GM18517 (cell line): ENCODE measurements at regions not wholly inside any gene's neighbourhood (a gene's known extent, or its start where the extent isn't known, plus 50 kb on each side); places are given as distances from the start of the nearest gene placed in this dataset.

Experiments used
- ATAC-seq: cut with Tn5 transposase; IDR thresholded peaks from one replicate; pipeline ENCODE4 v1.9.1; 2021; ENCODE audit warnings: mild to moderate bottlenecking, moderate library complexity; ENCODE audit not compliant: unreplicated experiment

GRCh38 chr12:77504466-77504865 lies 326.2 kb upstream of the NAV3 start:
- no peak for ATAC-seq

- ATAC-seq, result no peak
Measured at GRCh38 chr12:77500089-77500488, 330.6 kb upstream of the NAV3 start.

DNA sequence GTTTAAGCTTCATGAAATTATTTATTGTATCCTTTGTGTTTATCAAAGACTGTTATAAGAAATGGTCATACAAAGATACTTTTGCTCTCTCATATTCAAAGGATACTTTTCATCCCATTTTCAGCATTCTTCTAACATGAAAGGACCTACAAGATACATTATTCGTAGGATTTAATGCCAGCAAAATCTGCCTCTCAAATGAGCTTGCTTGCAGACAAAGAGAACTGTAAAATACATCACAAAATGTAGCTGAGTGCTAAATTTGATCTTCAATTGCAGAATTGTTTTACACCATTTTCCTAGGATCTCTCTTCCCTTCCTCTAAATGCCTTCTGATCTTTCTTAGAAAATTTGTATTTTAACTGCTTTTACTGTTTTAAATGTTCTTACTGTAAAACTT lies 333.0 kb upstream of the NAV3 start:
- ATAC-seq, result no peak

- no peak for ATAC-seq
Measured at GRCh38 chr12:77496714-77497113, 334.0 kb upstream of the NAV3 start.

DNA sequence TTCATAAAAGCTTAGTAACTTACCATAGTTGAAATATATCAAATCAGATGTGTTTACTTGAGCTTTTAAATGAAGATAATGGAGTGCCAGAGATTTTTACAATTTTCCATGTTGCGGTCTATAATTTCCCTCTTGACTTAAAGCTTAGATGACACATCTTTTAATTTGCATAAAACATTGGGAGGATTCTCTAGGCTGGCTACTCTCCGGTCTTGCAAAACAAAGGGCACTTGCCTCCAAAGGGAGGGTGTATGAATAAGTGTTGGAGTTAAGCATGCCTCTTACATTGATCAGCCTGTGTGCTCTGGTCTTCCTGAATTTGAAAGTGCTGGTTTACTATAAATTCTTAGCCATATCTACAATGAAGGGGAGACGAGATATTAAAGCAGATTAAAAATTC lies 336.4 kb upstream of the NAV3 start:
- ATAC-seq, result no peak

DNA sequence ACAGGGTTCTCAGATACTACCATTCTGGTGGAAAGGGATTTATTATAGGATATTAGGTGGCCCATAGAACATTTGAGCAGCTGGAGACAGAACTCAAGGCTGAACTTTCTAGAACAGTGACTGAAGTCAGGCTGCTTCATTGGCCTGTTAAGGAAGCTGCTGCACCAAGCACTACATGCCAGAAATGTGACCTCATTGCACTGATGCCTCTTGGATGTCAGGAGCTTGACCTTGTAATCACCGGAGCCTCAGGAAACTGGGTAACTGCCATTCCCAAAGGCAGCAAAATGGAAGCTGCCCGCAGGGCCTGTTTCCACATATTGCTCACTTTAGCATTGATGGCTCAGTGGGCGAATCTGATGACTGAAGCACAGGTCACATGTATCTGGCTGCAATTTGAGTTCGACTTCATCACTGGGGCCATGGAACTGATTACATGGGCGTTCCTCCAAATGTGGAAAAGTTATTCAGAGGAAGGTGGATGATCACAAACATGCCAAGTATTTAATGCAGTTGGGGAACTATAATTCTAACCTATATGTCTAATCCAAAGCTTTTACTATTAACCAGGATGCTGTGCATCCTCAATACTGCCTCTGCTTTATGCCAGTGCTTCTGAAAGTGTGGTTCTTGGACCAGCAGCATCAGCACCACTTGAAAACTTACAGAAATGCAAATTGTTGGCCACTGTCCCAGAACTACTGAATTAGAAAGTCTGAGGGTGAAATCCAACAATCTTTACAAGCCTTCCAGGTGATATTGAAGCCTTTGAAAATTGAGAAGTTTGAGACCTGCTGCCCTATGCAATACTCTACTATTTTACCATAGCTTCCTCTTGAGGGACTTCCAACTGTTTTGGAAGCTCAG lies 337.2 kb upstream of the NAV3 start:
- no peak for ATAC-seq

DNA sequence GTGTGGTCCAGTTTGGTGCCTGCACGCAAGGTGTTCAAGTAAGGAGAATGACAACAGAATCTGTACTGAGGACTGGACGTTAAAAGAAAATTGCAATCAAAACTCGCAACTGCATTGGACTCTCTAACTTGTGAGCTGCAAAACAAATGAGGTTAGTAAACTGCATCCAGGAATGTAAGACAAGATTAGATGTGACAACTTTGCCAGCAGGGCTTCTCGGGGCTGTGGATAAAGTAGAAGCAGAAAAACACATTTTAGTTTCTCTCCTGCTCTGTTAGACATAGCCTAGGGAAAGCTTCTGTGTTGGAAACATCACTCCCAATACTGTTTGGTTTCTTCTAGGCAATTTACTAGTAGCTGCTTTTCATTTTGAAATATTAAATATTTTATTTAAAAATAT lies 338.2 kb upstream of the NAV3 start:
- ATAC-seq, result no peak

GRCh38 chr12:77489331-77489970 lies 341.2 kb upstream of the NAV3 start:
- ATAC-seq, result no peak

DNA sequence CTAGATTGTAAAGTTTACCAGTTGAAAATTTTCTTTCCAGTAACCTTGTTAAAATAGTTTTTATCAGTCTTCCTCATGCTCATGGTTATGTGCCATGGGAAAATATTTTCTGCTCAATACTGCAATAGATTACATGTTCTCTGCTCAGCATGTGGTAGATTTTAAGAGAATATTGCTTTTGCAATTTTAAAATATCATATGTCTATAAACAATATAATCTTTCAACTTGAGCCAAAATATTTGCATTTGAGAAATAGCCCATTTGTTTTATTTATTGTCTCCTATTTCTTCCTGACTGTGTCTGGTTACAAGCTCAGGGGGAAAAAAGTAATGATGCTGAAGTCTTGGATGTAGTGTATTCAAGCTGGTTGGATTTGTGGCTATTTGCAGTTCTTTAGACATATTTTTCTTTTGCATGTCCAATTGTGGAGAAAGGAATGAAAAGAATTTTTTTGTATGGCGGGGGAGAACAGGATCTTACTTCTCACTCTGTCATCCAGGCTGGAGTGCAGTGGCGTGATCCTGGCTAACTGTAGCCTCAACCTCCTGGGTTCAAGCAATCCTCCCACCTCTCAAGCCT lies 342.6 kb upstream of the NAV3 start:
- no peak for ATAC-seq

DNA sequence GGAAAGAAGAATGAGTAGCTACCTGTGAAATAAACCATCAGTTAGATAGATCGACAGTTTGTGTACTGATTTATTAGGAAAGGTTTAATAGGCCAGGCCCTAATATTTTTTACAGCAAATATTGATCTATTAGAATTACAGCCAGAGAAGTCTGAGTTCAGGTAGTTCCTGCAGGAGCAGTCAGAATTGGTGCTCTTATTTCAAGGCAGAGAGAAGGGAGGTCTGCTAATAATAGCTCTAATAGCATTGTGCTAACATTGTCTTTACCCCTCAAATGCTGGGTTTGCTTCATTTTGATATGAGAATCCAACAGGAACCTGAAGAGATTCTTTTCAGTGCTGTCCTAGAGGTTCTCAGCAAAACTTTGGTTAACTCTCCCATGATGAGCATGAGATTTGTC lies 343.8 kb upstream of the NAV3 start:
- no peak for ATAC-seq

- no peak for ATAC-seq
Measured at GRCh38 chr12:77485961-77486854, 344.5 kb upstream of the NAV3 start.

DNA sequence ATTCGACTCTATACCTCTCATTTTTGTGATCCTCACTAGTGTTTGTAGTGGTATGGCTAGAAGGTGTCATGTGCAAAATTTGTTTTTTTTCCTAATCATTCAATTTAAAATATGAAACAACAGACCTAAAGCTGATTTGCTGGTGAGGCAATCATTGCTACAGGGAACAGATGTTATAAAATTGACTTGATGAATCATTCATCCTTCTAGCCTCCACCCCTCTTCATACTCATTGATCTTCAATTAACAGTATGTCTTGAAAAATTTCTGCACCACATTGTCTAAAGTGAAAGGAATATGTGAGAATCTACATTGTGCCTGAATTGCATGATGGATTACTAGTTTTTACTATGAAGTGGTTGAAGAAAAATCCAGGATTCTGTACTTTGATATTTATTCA lies 349.0 kb upstream of the NAV3 start:
- no peak for ATAC-seq

GRCh38 chr12:77477907-77478533 lies 352.7 kb upstream of the NAV3 start:
- ATAC-seq, result no peak

DNA sequence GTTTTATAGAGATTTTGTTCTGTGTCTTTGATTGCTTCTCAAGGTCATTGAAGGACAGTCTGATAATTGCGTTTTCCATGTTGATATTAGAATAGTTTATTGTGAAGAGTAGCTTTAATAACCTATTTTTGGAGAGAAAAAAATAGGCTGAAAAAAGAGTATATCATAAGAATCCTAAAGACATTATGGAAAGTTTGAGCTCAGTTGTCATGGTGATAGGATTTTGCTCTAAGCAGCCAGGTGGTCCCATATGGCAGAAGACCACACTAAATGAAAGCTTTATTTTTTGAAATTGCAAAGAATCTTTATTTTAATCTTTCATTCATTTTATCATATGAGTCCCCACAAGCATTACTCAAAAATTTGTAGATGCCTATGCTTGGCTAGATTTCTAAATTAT lies 358.9 kb upstream of the NAV3 start:
- no peak for ATAC-seq

DNA sequence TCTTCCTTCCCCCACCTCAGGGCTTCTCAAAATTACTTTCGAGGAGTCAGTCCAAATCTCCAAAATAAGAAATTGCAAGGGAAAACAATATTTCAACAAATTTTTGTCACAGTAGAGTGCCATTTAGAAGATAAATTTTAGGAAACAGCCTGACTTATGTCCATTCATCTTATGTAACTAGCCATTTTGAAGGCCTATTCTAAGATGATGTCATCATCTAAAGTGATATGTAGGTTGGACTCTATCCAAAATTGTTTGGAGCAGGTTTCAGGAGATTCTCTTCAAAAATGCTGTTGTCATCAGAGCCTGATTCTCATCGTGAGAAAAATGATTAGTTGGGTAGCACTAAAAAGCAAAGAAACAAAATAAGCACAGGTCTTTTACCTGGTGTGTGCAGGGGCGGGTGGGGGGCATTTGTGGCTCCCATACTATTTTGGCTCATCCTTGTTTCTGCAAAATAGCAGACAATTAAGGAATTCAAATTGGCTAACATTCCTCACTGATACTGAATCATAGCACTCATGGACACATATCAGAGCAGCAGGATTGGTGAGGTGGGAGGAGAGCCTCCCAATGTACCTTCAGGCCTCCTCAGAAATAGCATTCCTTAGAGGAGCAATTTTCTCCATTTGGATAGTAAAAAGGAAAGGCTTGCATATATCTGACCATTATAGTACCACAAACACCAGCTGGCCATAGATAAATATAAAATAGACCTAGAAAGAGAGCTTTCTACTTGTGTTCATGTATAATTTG lies 360.9 kb upstream of the NAV3 start:
- no peak for ATAC-seq

- ATAC-seq, result no peak
Measured at GRCh38 chr12:77442633-77443032, 377.3 kb upstream of the E2F7 start.

- no peak for ATAC-seq
Measured at GRCh38 chr12:77439749-77440148, 374.4 kb upstream of the E2F7 start.

DNA sequence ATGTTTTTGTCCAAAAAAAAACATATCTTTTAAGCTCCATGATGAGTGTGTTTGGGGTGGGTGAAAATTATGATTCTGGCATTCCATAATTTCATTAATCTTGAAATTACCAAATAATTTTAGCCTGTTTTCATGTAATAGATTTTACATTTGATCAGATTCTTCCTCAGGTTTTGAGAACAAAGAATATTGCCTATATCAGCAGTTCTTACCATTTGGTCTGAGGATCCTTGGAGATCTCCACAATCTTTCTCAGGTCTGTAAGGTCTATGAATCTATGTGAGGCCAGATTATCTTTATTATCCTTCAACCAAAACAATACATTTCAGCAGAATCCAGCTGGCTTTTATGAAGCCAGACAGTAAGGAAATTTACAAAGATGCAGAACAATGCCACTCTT lies 373.3 kb upstream of the E2F7 start:
- ATAC-seq, result no peak

DNA sequence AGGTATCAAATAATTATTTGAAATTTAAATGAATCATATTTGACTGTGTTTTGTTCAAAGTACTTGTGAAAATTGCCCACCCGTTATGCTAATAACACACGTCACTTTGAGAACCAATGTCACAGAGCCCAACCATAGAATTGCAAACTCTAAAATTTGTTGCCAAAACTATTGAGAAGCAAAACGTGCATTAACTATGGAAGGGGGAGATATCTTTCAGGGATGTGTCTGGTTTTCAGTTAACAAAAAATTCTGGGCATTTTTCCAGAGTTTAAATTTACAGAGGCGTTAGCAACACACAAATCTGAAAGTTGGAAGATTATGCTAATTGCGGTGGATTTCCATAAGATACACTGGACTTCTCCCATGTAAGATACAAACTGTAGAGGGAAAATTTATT lies 371.8 kb upstream of the E2F7 start:
- no peak for ATAC-seq
